ENCODE measurements at regions not wholly inside any gene's neighbourhood (a gene's known extent, or its start where the extent isn't known, plus 50 kb on each side); places are given as distances from the start of the nearest gene placed in this dataset.

GRCh38 chr2:193670478-193670877 is 1475.7 kb upstream of the TMEFF2 start:
- TF ChIP-seq POLR2A (IDR thresholded peaks at IDR 0.05) = no peak
- TF ChIP-seq, protein P1, sequence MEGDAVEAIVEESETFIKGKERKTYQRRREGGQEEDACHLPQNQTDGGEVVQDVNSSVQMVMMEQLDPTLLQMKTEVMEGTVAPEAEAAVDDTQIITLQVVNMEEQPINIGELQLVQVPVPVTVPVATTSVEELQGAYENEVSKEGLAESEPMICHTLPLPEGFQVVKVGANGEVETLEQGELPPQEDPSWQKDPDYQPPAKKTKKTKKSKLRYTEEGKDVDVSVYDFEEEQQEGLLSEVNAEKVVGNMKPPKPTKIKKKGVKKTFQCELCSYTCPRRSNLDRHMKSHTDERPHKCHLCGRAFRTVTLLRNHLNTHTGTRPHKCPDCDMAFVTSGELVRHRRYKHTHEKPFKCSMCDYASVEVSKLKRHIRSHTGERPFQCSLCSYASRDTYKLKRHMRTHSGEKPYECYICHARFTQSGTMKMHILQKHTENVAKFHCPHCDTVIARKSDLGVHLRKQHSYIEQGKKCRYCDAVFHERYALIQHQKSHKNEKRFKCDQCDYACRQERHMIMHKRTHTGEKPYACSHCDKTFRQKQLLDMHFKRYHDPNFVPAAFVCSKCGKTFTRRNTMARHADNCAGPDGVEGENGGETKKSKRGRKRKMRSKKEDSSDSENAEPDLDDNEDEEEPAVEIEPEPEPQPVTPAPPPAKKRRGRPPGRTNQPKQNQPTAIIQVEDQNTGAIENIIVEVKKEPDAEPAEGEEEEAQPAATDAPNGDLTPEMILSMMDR (IDR thresholded peaks at IDR 0.05) = no peak

Data from breast epithelium (tissue), 3 donors.